Heart left ventricle (tissue), 16 donors: ENCODE measurements at regions not wholly inside any gene's neighbourhood (a gene's known extent, or its start where the extent isn't known, plus 50 kb on each side); places are given as distances from the start of the nearest gene placed in this dataset.
A peak's percentile ranks its signal among the peaks of the same experiment; 100 is the strongest.

Experiments used
- ATAC-seq, 4 donors: fragments of 200-7000 bp; cut with Tn5 transposase; one replicate each; pipeline ENCODE4 v1.9.1; 2020 to 2022; ENCODE audit warnings: moderate library complexity in 4 of 4, mild to moderate bottlenecking in 3 of 4, moderate number of reproducible peaks in 1 of 4
- DNase-seq, 5 donors: peaks; one replicate each; pipeline ENCODE4 v3.0.0-alpha.2; 2020
- H3K27ac ChIP-seq, 12 donors: fragments of 200-600 bp; sonication (generic) in 4 of 12; one replicate each; pipeline versions ENCODE4 v1.5.0 to v1.8.0; 2016 to 2022; ENCODE audit warnings: mild to moderate bottlenecking in 2 of 12
- H3K27me3 ChIP-seq, 9 donors: fragments of 200-600 bp; sonication (generic) in 2 of 9; one replicate each; pipeline versions ENCODE4 v1.5.1 to v1.8.0; 2016 to 2022; ENCODE audit warnings: mild to moderate bottlenecking in 3 of 9
- H3K36me3 ChIP-seq, 9 donors: fragments of 200-600 bp; sonication (generic) in 2 of 9; one replicate each; pipeline versions ENCODE4 v1.5.0 to v1.8.0; 2018 to 2022; ENCODE audit warnings: mild to moderate bottlenecking in 2 of 9
- H3K4me1 ChIP-seq, 12 donors: fragments of 200-600 bp; sonication (generic) in 4 of 12; one replicate each; pipeline versions ENCODE4 v1.5.0 to v1.8.0; 2016 to 2022; ENCODE audit warnings: mild to moderate bottlenecking in 3 of 12
- H3K4me3 ChIP-seq, 12 donors: fragments of 200-600 bp; sonication (generic) in 4 of 12; one replicate each; pipeline versions ENCODE4 v1.5.0 to v1.8.0; 2017 to 2022; ENCODE audit warnings: mild to moderate bottlenecking in 9 of 12, moderate library complexity in 4 of 12
- H3K9me3 ChIP-seq, 12 donors: fragments of 200-600 bp; sonication (generic) in 4 of 12; one replicate each; pipeline versions ENCODE4 v1.5.0 to v1.8.0; 2016 to 2022; ENCODE audit warnings: mild to moderate bottlenecking in 1 of 12
- POLR2A ChIP-seq, 2 donors: fragments of 450-650 bp; IDR thresholded peaks; one replicate each; pipeline ENCODE4 v1.6.1; 2017; ENCODE audit warnings: antibody characterized with exemption in 2 of 2, mild to moderate bottlenecking in 2 of 2, moderate library complexity in 2 of 2
- WGBS, 4 donors: extraction: QIAGEN DNeasy Blood & Tissue Kit in 2 of 4; methylation state at CpG; one replicate each; pipeline versions ENCODE4 v1.1.5 to v1.1.7; 2013 to 2018; 5-methylcytosine and 5-hydroxymethylcytosine counted together
- intact Hi-C, 10 donors: fragments of 100-400 bp; cut with DNase I; formaldehyde crosslinking; loops; one replicate each; pipeline versions ENCODE4 v1.11.1 to v1.14.2; 2022
- TF ChIP-seq, protein P1 (sequence below), 12 donors: fragments of 200-600 bp; sonication (generic) in 4 of 12; IDR thresholded peaks; one replicate each; pipeline versions ENCODE4 v1.5.0 to v1.8.0; 2018 to 2022; ENCODE audit warnings: antibody characterized with exemption in 12 of 12, mild to moderate bottlenecking in 5 of 12
- donor health status: ischemic (EF 13 %, LVEDD 7.1; RV severe dilation, severe dysfunction).
- donor health status: healthy with polysubstance abuse.
- donor health status: DM: no; HTN: yes; CAD: no.
- donor health status: DM: no; HTN: no; CAD: no.
- donor health status: ischemic (EF 25% LVEDD 6.9; RV normal size, moderate dysfunction).
- donor health status: ischemic (EF 25% LVEDD 5.7; RV mildly dilated, moderate dysfunction).
- donor health status: healthy.
- donor health status: DM: yes; HTN: yes; CAD: no.
- donor health status: ischemic (EF 35%, LVEDD 5.7; RV mildly dilated, moderate dysfunction).
- donor health status: nonischemic (EF 11% LVEDD 7.7; RV severe dilation, severe dysfunction).
- donor health status: DM: yes; HTN: yes; CAD: no.
- donor health status: PGD.
- donor health status: ischemic (EF 29% LVEDD 5.4; RV normal size, mild dysfunction).
- donor health status: nonischemic (EF 23%, LVEDD 6.1; RV moderate dilation, normal function).

DNA sequence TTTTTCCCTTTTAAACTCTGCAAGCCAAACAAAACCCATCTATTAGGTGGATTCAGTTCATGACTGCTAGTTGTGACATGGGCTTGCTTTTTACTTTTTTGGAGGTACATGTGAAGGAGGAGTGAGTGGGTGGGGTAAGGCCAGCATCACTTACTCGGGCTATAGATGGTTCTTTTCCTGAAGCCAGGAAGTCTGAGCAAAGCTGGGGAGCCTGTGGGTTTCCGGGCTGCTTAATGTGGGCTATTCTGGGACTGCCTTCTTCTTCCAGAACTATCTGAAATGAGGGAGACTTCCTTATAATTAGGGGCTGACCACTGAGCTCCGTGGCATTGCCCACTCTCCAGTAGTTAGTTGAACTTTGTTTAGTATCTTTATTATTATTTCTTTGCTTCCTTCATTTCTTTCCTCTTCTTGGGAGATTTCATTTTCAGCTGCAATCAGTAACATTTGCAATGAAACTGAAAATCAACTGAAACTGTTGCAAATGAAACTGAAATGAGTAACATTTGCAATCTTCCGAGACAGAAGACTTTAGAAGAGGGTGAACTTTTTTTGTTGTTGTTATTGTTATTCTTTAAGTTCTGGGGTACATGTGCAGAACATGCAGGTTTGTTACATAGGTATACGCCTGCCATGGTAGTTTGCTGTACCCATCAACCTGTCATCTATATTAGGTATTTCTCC lies 204.9 kb downstream of the LRRC70 start:
- Histone ChIP-seq H3K27ac (no peak overlapping the region), H3K27me3 (no peaks in the 10 kb centered on the region), H3K36me3 (no peaks in the 10 kb centered on the region), H3K4me3 (no peak overlapping the region), H3K4me1 (peaks cover 0 to 4% (median 0%) of the 10 kb centered on the region in 12 donors), H3K9me3 (peaks cover 0 to 4% (median 0%) of the 10 kb centered on the region in 12 donors)
- intact Hi-C loops = no loop called here
- WGBS, 4 donors = 68 to 82% (median 75%) methylated on average over 5 of the region's 5 CpGs
- DNase-seq (no peak), ATAC-seq (no peak)
- no peak for TF ChIP-seq POLR2A (IDR thresholded peaks at IDR 0.05)
- TF ChIP-seq, protein P1, sequence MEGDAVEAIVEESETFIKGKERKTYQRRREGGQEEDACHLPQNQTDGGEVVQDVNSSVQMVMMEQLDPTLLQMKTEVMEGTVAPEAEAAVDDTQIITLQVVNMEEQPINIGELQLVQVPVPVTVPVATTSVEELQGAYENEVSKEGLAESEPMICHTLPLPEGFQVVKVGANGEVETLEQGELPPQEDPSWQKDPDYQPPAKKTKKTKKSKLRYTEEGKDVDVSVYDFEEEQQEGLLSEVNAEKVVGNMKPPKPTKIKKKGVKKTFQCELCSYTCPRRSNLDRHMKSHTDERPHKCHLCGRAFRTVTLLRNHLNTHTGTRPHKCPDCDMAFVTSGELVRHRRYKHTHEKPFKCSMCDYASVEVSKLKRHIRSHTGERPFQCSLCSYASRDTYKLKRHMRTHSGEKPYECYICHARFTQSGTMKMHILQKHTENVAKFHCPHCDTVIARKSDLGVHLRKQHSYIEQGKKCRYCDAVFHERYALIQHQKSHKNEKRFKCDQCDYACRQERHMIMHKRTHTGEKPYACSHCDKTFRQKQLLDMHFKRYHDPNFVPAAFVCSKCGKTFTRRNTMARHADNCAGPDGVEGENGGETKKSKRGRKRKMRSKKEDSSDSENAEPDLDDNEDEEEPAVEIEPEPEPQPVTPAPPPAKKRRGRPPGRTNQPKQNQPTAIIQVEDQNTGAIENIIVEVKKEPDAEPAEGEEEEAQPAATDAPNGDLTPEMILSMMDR (IDR thresholded peaks at IDR 0.05) = no peak

DNA sequence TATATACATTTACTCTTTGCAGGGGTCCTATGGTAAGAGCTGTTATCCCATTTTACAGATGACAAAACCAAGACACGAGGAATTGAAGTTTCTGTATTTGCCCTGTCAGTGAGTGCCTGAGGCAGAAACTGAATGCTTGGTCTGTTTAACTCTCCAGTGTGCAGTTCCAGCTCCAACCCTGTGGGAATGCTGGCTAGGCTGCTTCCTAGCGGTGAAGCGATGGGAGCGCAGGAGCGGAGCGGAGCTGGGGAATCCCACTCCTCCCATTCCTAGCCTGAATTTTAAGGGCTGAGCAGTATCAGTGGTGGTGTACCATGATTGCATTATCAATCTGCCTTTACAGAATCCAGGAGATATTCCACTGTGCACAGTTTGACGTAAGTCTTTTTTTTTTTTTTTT lies 202.3 kb downstream of the LRRC70 start:
- H3K4me1 ChIP-seq = peaks cover 0 to 4% (median 0%) of the 10 kb centered on the region in 12 donors
- H3K9me3 ChIP-seq = peaks cover 0 to 4% (median 0%) of the 10 kb centered on the region in 12 donors
- intact Hi-C loops = no loop called here
- no peaks in the 10 kb centered on the region for H3K27me3 ChIP-seq
- WGBS, 4 donors = 82 to 95% (median 91%) methylated on average over 7 of the region's 7 CpGs
- no peak for DNase-seq
- H3K27ac ChIP-seq = no peak overlapping the region
- ATAC-seq = no peak
- no peak overlapping the region for H3K4me3 ChIP-seq
- TF ChIP-seq, protein P1 (IDR thresholded peaks at IDR 0.05) = no peak
- no peak for TF ChIP-seq POLR2A (IDR thresholded peaks at IDR 0.05)
- H3K36me3 ChIP-seq = no peaks in the 10 kb centered on the region

DNA sequence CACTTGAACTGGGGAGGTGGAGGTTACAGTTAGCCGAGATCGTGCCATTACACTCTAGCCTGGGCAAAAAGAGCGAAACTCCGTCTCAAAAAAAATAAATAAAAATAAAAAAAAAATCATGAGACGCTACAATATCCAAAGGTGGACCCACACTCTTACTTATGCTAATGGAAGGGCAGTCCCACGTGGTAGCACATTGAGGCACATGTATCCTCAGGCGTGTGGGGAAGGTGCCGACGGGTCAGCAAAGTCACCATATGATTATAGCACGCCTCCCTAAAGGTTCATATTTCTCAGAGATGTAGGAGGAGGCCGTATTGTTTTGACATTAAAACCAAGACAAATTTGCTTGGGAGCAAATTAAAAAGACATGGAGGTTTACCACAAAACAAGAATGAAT lies 201.6 kb downstream of the LRRC70 start:
- Histone ChIP-seq H3K4me3 (no peak overlapping the region), H3K27me3 (no peaks in the 10 kb centered on the region), H3K4me1 (peaks cover 0 to 4% (median 0%) of the 10 kb centered on the region in 12 donors), H3K27ac (no peak overlapping the region), H3K9me3 (peaks cover 0 to 4% (median 0%) of the 10 kb centered on the region in 12 donors), H3K36me3 (no peaks in the 10 kb centered on the region)
- intact Hi-C loops = no loop called here
- 90 to 92% (median 91%) methylated on average over 11 of the region's 11 CpGs for WGBS, 4 donors
- DNase-seq (no peak), ATAC-seq (no peak)
- TF ChIP-seq, protein P1 (IDR thresholded peaks at IDR 0.05) = no peak
- no peak for TF ChIP-seq POLR2A (IDR thresholded peaks at IDR 0.05)

DNA sequence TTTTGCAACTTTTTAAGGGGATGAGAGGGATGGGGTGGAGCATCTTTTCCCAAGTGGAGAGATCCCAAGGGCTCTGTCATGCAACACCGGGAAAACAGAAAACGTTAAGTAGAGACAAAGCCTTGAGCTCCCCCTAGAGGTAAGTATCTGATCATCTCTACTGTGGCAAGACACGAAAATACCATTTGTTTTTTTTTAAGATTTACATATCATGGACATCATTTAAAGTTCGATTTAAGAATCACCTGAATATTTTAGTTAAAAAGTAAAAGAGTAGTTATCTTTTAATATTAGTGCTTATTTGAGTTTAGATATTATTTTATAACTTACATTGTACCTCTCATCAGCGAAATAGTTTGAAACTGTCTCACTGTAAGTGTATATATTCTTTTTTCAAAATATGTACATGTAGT lies 200.4 kb downstream of the LRRC70 start:
- no peak for TF ChIP-seq POLR2A (IDR thresholded peaks at IDR 0.05)
- TF ChIP-seq, protein P1 (IDR thresholded peaks at IDR 0.05) = peak; percentile 57 to 84 (median 73)
- Histone ChIP-seq H3K36me3 (no peaks in the 10 kb centered on the region), H3K9me3 (peaks cover 0 to under 1% (median 0%) of the 10 kb centered on the region in 12 donors), H3K4me1 (peaks cover 0 to 4% (median 0%) of the 10 kb centered on the region in 12 donors), H3K4me3 (no peak overlapping the region), H3K27ac (no peak overlapping the region), H3K27me3 (no peaks in the 10 kb centered on the region)
- ATAC-seq = peak in 3 of 4 donors; percentile 73 to 84 (median 77)
- DNase-seq = peak in 1 of 5 donors; percentile 17
- intact Hi-C loops = loop anchor here (1.0 to 5.0 kb wide), 5 partner anchors 312 to 320 kb away; no protein-coding TSS in a partner anchor
- WGBS, 4 donors = 20 to 21% (median 21%) methylated on average over 5 of the region's 5 CpGs
